Activated T-cell treated with anti-CD3 and anti-CD28 coated beads, Interleukin-2, amount 50 U/mL, for 4 hours (primary cell): ENCODE measurements at regions not wholly inside any gene's neighbourhood (a gene's known extent, or its start where the extent isn't known, plus 50 kb on each side); places are given as distances from the start of the nearest gene placed in this dataset.

Experiments
- ATAC-seq, 2 donors: fragments of 200-7000 bp; cut with Tn5 transposase; one replicate each; pipeline ENCODE4 v1.10.0; 2021
- DNase-seq: peaks from one replicate; pipeline ENCODE4 v3.0.0-alpha.2; 2020
- H3K27me3 Mint-ChIP-seq: one replicate; pipeline ENCODE4 v1.8.0; 2021; ENCODE audit warnings: low read depth, mixed read lengths
- H3K36me3 Mint-ChIP-seq: one replicate; pipeline ENCODE4 v1.8.0; 2022; ENCODE audit warnings: mixed read lengths; ENCODE audit not compliant: insufficient read depth
- H3K4me1 Mint-ChIP-seq: one replicate; pipeline ENCODE4 v1.8.0; 2021; ENCODE audit warnings: low read depth, mixed read lengths
- H3K4me3 Mint-ChIP-seq: one replicate; pipeline ENCODE4 v1.8.0; 2021; ENCODE audit warnings: mild to moderate bottlenecking, moderate library complexity, mixed read lengths
- H3K9me3 Mint-ChIP-seq: one replicate; pipeline ENCODE4 v1.8.0; 2021; ENCODE audit warnings: mixed read lengths

- H3K4me3 Mint-ChIP-seq, result no peak overlapping the region
- peaks cover 26% of the 10 kb centered on the region for H3K9me3 Mint-ChIP-seq
- DNase-seq (no peak), ATAC-seq (no peak)
- no peaks in the 10 kb centered on the region for H3K27me3 Mint-ChIP-seq
- no peaks in the 10 kb centered on the region for H3K4me1 Mint-ChIP-seq
- no peaks in the 10 kb centered on the region for H3K36me3 Mint-ChIP-seq
Observed at GRCh38 chr7:46448478-46448877, 527.4 kb upstream of the IGFBP3 start.

DNA sequence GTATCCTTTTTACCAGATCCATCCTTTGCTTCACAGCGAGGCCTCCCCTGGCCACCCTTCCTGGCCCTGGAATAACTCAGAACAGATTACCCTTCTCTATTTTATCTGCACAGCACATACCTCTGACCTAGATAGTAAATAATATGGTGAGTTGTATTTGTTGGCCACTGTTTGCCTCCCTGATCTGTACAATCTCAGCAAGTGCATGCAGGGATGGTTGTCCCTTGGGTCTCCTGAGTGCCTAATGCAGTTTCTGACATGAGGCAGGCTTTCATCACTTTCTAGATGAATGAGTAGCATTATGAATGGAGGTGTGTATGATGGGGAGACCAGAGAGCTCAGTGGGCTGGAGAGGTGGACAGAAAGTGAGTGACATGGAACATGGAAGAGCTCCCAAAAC, 525.1 kb upstream of the IGFBP3 start:
- ATAC-seq, result no peak
- H3K36me3 Mint-ChIP-seq, result no peaks in the 10 kb centered on the region
- H3K9me3 Mint-ChIP-seq, result peaks cover 30% of the 10 kb centered on the region
- no peak overlapping the region for H3K4me3 Mint-ChIP-seq
- no peaks in the 10 kb centered on the region for H3K4me1 Mint-ChIP-seq
- DNase-seq, result no peak
- no peaks in the 10 kb centered on the region for H3K27me3 Mint-ChIP-seq

DNA sequence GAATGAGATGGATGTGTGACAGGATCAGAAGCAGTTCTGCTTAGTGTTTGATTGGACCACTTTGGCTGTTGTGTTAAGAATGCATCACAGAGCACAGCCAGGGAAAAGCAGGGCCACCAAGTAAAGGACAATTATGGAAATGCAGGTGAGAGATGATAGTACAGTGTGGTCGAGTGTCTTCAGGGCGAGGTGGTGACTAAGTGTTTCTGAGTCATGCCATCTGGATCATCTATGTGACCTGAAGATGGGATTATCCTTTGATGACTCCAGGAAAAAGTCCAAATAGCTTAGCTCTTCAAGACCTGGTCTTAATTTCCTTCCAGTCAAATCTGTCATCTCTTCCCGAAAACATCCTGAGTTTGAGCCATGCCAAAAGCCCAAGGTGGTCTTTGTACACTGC, 523.2 kb upstream of the IGFBP3 start:
- no peak for ATAC-seq
- no peak overlapping the region for H3K4me3 Mint-ChIP-seq
- DNase-seq, result no peak
- no peaks in the 10 kb centered on the region for H3K27me3 Mint-ChIP-seq
- no peaks in the 10 kb centered on the region for H3K4me1 Mint-ChIP-seq
- H3K9me3 Mint-ChIP-seq, result peaks cover 29% of the 10 kb centered on the region
- no peaks in the 10 kb centered on the region for H3K36me3 Mint-ChIP-seq

GRCh38 chr7:46440186-46440585, 519.1 kb upstream of the IGFBP3 start:
- no peaks in the 10 kb centered on the region for H3K27me3 Mint-ChIP-seq
- peaks cover 30% of the 10 kb centered on the region for H3K9me3 Mint-ChIP-seq
- ATAC-seq (no peak), DNase-seq (no peak)
- no peaks in the 10 kb centered on the region for H3K4me1 Mint-ChIP-seq
- no peak overlapping the region for H3K4me3 Mint-ChIP-seq
- H3K36me3 Mint-ChIP-seq, result no peaks in the 10 kb centered on the region

DNA sequence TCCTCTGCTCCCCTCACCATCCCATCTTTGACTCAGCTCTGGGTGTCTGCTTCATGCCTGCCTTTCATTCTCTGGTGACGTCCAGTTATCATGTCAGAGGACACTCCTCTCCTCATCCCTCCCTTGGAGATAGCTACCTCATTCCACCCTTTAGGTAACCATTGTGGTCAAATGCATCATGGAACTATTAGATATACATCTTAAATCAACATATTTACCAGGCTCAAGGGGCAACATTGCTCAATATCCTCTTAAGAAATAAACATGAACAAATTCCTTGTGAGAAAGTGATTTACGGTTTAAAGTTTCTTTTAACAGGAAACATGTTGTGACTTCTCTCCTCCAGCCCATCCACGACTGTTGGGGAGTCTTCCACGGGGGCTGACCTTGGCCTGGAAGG, 511.6 kb upstream of the IGFBP3 start:
- H3K4me1 Mint-ChIP-seq, result no peaks in the 10 kb centered on the region

GRCh38 chr7:46428295-46428694, 507.2 kb upstream of the IGFBP3 start:
- Mint-ChIP-seq H3K36me3 (no peaks in the 10 kb centered on the region), H3K4me1 (no peaks in the 10 kb centered on the region), H3K27me3 (no peaks in the 10 kb centered on the region), H3K9me3 (peaks cover 10% of the 10 kb centered on the region), H3K4me3 (no peak overlapping the region)
- ATAC-seq (no peak), DNase-seq (no peak)

More for the DNA sequence above, 511.6 kb upstream of the IGFBP3 start:
- Mint-ChIP-seq H3K36me3 (no peaks in the 10 kb centered on the region), H3K4me3 (no peak overlapping the region), H3K9me3 (peaks cover 10% of the 10 kb centered on the region), H3K27me3 (no peaks in the 10 kb centered on the region)
- DNase-seq, result no peak
- no peak for ATAC-seq

DNA sequence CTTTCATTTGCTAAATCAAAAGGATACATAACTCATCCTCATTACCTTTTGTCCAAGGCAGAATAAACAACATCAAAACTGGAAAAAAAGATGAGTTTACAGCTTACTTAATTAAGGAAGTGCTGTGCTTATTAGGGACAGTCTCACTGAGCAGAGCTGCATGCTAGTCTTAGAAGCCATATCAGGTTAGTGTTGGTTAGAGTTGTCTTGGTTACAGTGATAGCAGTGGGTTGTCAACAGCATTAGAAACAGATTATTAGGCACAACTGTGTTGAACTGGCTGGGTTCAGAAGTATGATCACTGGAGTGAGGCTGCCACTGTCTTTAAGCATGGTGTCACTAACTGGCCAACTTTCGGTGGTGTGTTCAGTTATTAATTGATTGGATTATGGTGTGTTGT, 503.9 kb upstream of the IGFBP3 start:
- ATAC-seq, result no peak
- no peaks in the 10 kb centered on the region for H3K36me3 Mint-ChIP-seq
- H3K9me3 Mint-ChIP-seq, result peaks cover 10% of the 10 kb centered on the region
- H3K4me1 Mint-ChIP-seq, result no peaks in the 10 kb centered on the region
- H3K4me3 Mint-ChIP-seq, result no peak overlapping the region
- DNase-seq, result no peak
- no peaks in the 10 kb centered on the region for H3K27me3 Mint-ChIP-seq

- H3K9me3 Mint-ChIP-seq, result peaks cover 5% of the 10 kb centered on the region
Observed at GRCh38 chr7:46421441-46422230, 500.6 kb upstream of the IGFBP3 start.

DNA sequence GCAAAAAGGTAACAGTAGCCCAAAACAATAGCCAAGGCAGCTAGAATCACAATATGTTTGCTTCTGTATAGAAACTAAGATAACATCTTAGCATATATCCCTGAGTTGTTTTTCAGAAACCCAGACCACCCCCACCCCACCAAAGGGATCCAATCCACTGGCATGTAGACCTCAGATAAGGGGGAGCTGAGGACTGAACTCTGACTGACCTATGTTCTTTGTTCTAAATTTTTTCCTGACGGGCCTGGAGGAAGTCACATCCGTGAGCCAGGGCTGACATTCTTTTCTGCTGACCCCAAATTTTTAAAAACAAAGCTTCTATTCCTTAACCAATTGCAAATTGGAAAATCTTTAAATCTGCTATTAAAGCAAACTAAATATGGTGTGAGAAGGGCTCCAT, 493.9 kb upstream of the IGFBP3 start:
- Mint-ChIP-seq H3K36me3 (no peaks in the 10 kb centered on the region), H3K27me3 (no peaks in the 10 kb centered on the region), H3K4me1 (no peaks in the 10 kb centered on the region), H3K4me3 (no peak overlapping the region), H3K9me3 (no peaks in the 10 kb centered on the region)
- DNase-seq (no peak), ATAC-seq (no peak)

More at GRCh38 chr7:46421441-46422230, 500.6 kb upstream of the IGFBP3 start:
- DNase-seq (no peak), ATAC-seq (no peak)
- Mint-ChIP-seq H3K4me3 (no peak overlapping the region), H3K4me1 (no peaks in the 10 kb centered on the region), H3K36me3 (no peaks in the 10 kb centered on the region), H3K27me3 (no peaks in the 10 kb centered on the region)

- Mint-ChIP-seq H3K36me3 (no peaks in the 10 kb centered on the region), H3K4me1 (no peaks in the 10 kb centered on the region), H3K4me3 (no peak overlapping the region), H3K9me3 (peaks cover 3% of the 10 kb centered on the region), H3K27me3 (no peaks in the 10 kb centered on the region)
- DNase-seq, result no peak
- no peak for ATAC-seq
Observed at GRCh38 chr7:46411236-46411635, 490.2 kb upstream of the IGFBP3 start.

- no peak for ATAC-seq
- no peak overlapping the region for H3K4me3 Mint-ChIP-seq
- no peak for DNase-seq
- H3K36me3 Mint-ChIP-seq, result no peaks in the 10 kb centered on the region
- peaks cover 3% of the 10 kb centered on the region for H3K9me3 Mint-ChIP-seq
- H3K27me3 Mint-ChIP-seq, result no peaks in the 10 kb centered on the region
- H3K4me1 Mint-ChIP-seq, result no peaks in the 10 kb centered on the region
Observed at GRCh38 chr7:46407125-46407524, 486.1 kb upstream of the IGFBP3 start.

GRCh38 chr7:46397591-46397990, 476.5 kb upstream of the IGFBP3 start:
- Mint-ChIP-seq H3K4me1 (no peaks in the 10 kb centered on the region), H3K9me3 (peaks cover 3% of the 10 kb centered on the region), H3K36me3 (no peaks in the 10 kb centered on the region), H3K4me3 (no peak overlapping the region), H3K27me3 (no peaks in the 10 kb centered on the region)
- no peak for DNase-seq
- ATAC-seq, result no peak

- H3K36me3 Mint-ChIP-seq, result no peaks in the 10 kb centered on the region
- DNase-seq, result no peak
- H3K27me3 Mint-ChIP-seq, result no peaks in the 10 kb centered on the region
- ATAC-seq, result no peak
- H3K4me1 Mint-ChIP-seq, result no peaks in the 10 kb centered on the region
- no peak overlapping the region for H3K4me3 Mint-ChIP-seq
- H3K9me3 Mint-ChIP-seq, result peaks cover 3% of the 10 kb centered on the region
Observed at GRCh38 chr7:46396481-46396880, 475.4 kb upstream of the IGFBP3 start.

GRCh38 chr7:46393142-46393541, 472.1 kb upstream of the IGFBP3 start:
- H3K4me1 Mint-ChIP-seq, result no peaks in the 10 kb centered on the region
- DNase-seq (no peak), ATAC-seq (no peak)
- no peak overlapping the region for H3K4me3 Mint-ChIP-seq
- H3K36me3 Mint-ChIP-seq, result no peaks in the 10 kb centered on the region
- no peaks in the 10 kb centered on the region for H3K27me3 Mint-ChIP-seq
- H3K9me3 Mint-ChIP-seq, result peaks cover 3% of the 10 kb centered on the region

DNA sequence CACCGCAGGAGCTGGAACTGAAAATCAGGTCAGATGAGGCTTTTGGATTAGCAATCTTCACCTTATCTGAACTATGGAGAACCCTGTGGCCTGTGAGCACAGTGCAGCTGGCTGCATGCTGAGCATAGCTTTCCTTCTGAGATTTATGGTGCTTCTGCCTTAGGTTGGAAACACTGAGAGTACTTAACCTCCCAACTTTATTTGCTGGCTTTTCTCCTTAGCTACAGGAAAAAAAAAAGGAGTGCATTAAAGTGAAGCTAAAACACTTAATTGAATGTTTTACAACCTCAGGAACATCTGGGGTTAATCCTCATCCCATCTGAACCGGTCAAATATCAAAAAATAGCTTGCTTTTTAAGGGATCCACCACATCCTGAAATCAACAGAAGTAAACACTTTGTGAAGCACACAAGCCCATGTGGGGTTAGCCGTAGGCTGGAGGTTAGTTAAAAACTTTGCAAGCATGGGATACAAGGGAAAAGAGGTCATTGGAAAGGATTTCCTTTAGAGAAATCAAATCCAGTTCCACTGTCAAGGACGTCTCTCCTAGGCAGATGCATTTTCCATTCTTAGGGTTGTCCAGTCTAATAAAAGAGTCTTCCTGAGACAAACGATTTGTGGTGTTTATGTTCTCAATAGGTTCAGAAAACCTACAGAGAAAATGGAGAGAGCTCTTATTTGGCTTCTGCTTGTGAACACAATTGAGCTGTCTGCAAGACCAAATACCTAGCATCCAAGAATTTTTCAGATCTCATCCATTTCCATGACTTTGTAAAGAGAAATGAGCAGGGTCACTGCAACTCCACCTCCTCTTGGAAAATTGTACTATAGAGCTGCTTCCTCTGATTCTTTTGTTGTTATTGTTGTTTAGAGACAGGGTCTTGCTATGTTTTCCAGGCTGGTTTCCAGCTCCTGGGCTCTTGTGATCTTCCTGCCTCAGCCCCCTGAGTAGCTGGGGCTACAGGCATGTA, 470.4 kb upstream of the IGFBP3 start:
- H3K36me3 Mint-ChIP-seq, result no peaks in the 10 kb centered on the region
- no peaks in the 10 kb centered on the region for H3K27me3 Mint-ChIP-seq
- H3K4me1 Mint-ChIP-seq, result no peaks in the 10 kb centered on the region
- ATAC-seq (no peak), DNase-seq (no peak)
- peaks cover 3% of the 10 kb centered on the region for H3K9me3 Mint-ChIP-seq
- H3K4me3 Mint-ChIP-seq, result no peak overlapping the region
